SU-DHL-6 (cell line): ENCODE measurements at regions not wholly inside any gene's neighbourhood (a gene's known extent, or its start where the extent isn't known, plus 50 kb on each side); places are given as distances from the start of the nearest gene placed in this dataset.

ENCODE experiments used
- H2AFZ ChIP-seq: fragments of 200-600 bp; sonication (generic); 2 replicates; pipeline ENCODE4 v1.6.1; 2014; ENCODE audit warnings: low read depth, mild to moderate bottlenecking, moderate library complexity, mixed read lengths, antibody characterized with exemption, low read length; ENCODE audit not compliant: severe bottlenecking
- H3F3A ChIP-seq: fragments of 200-600 bp; shearing (Covaris generic); 2 replicates; pipeline ENCODE4 v1.6.0; 2016; ENCODE audit warnings: antibody characterized with exemption, mild to moderate bottlenecking; ENCODE audit not compliant: insufficient read depth
- H3K27ac ChIP-seq: fragments of 200-600 bp; sonication (generic); 2 replicates; pipeline ENCODE4 v1.5.1; 2016; ENCODE audit warnings: low read depth, mild to moderate bottlenecking, low read length, moderate library complexity, mixed read lengths
- H3K27me3 ChIP-seq: fragments of 200-600 bp; sonication (generic), shearing (Covaris generic); 2 replicates; pipeline ENCODE4 v1.6.0; 2014; ENCODE audit warnings: mild to moderate bottlenecking, low read length
- H3K36me3 ChIP-seq: fragments of 200-600 bp; sonication (generic); 2 replicates; pipeline ENCODE4 v1.6.1; 2014; ENCODE audit warnings: mild to moderate bottlenecking, low read length, mixed read lengths
- H3K4me2 ChIP-seq: fragments of 300-600, 200-600 bp; shearing (Covaris generic), sonication (generic); 2 replicates; pipeline ENCODE4 v1.6.0; 2014; ENCODE audit warnings: low read length, low read depth, mild to moderate bottlenecking; ENCODE audit not compliant: poor library complexity, severe bottlenecking
- H3K4me3 ChIP-seq: fragments of 200-600 bp; sonication (generic); 2 replicates; pipeline ENCODE4 v1.5.1; 2014; ENCODE audit warnings: antibody characterized with exemption, low read length, mild to moderate bottlenecking, mixed read lengths; ENCODE audit not compliant: insufficient read depth, poor library complexity, severe bottlenecking
- H3K79me2 ChIP-seq: fragments of 200-600 bp; sonication (generic); 2 replicates; pipeline ENCODE4 v1.6.1; 2014; ENCODE audit warnings: mild to moderate bottlenecking, low read length, moderate library complexity; ENCODE audit not compliant: insufficient read depth
- H3K9ac ChIP-seq: fragments of 200-600 bp; sonication (generic); 2 replicates; pipeline ENCODE4 v1.7.0; 2014; ENCODE audit warnings: mild to moderate bottlenecking, low read length
- H3K9me2 ChIP-seq: fragments of 200-600 bp; sonication (generic); replicated peaks from 2 replicates; pipeline ENCODE4 v1.6.1; 2014; ENCODE audit warnings: low read length; ENCODE audit not compliant: insufficient read depth
- H3K9me3 ChIP-seq: fragments of 200-600 bp; sonication (generic); 2 replicates; pipeline ENCODE4 v1.6.1; 2014; ENCODE audit warnings: low read length, mixed read lengths; ENCODE audit not compliant: insufficient read depth
- H4K20me1 ChIP-seq: fragments of 200-600 bp; sonication (generic); 2 replicates; pipeline ENCODE4 v1.6.1; 2014; ENCODE audit warnings: low read depth, mild to moderate bottlenecking, antibody characterized with exemption, low read length, moderate library complexity, mixed read lengths
- CTCF ChIP-seq: fragments of 200-600 bp; sonication (generic); IDR thresholded peaks from one replicate; pipeline ENCODE4 v1.5.1; 2017; ENCODE audit warnings: antibody characterized with exemption, mild to moderate bottlenecking, low read length, moderate library complexity; ENCODE audit not compliant: insufficient read depth, poor library complexity, severe bottlenecking
- EZH2phosphoT487 ChIP-seq: fragments of 200-600 bp; sonication (generic), shearing (Covaris generic); conservative IDR thresholded peaks from 2 replicates; pipeline ENCODE4 v1.6.1; 2018; ENCODE audit warnings: mild to moderate bottlenecking, antibody characterized with exemption, low read length, moderate library complexity, mixed read lengths

GRCh38 chr1:228853637-228854036, 118.4 kb downstream of the RHOU start:
- H3K9me3 ChIP-seq = no peaks in the 10 kb centered on the region
- H3F3A ChIP-seq = no peaks in the 10 kb centered on the region
- no peaks in the 10 kb centered on the region for H4K20me1 ChIP-seq
- no peaks in the 10 kb centered on the region for H3K79me2 ChIP-seq
- TF ChIP-seq CTCF (no peak), EZH2phosphoT487 (no peak)
- no peak overlapping the region for H3K9ac ChIP-seq
- H2AFZ ChIP-seq = no peak overlapping the region
- H3K27ac ChIP-seq = no peak overlapping the region
- no peaks in the 10 kb centered on the region for H3K36me3 ChIP-seq
- no peaks in the 10 kb centered on the region for H3K9me2 ChIP-seq
- no peak overlapping the region for H3K4me2 ChIP-seq
- H3K27me3 ChIP-seq = no peaks in the 10 kb centered on the region
- H3K4me3 ChIP-seq = no peak overlapping the region

- H3K9ac ChIP-seq = no peak overlapping the region
- no peak overlapping the region for H3K4me2 ChIP-seq
- H3K9me3 ChIP-seq = no peaks in the 10 kb centered on the region
- H3K27ac ChIP-seq = no peak overlapping the region
- H2AFZ ChIP-seq = no peak overlapping the region
- no peaks in the 10 kb centered on the region for H3F3A ChIP-seq
- H3K36me3 ChIP-seq = no peaks in the 10 kb centered on the region
- H4K20me1 ChIP-seq = no peaks in the 10 kb centered on the region
- H3K4me3 ChIP-seq = no peak overlapping the region
- H3K9me2 ChIP-seq = no peaks in the 10 kb centered on the region
- no peaks in the 10 kb centered on the region for H3K27me3 ChIP-seq
- TF ChIP-seq EZH2phosphoT487 = no peak
- TF ChIP-seq CTCF = no peak
- H3K79me2 ChIP-seq = no peaks in the 10 kb centered on the region
Measured at GRCh38 chr1:228854907-228855306, 119.6 kb downstream of the RHOU start.

- Histone ChIP-seq H3K9me3 (no peaks in the 10 kb centered on the region), H3K27me3 (no peaks in the 10 kb centered on the region), H3K9ac (no peak overlapping the region), H3F3A (no peaks in the 10 kb centered on the region), H3K4me2 (no peak overlapping the region), H3K79me2 (no peaks in the 10 kb centered on the region), H3K4me3 (no peak overlapping the region), H2AFZ (no peak overlapping the region), H3K27ac (no peak overlapping the region), H4K20me1 (no peaks in the 10 kb centered on the region), H3K9me2 (no peaks in the 10 kb centered on the region), H3K36me3 (no peaks in the 10 kb centered on the region)
- no peak for TF ChIP-seq CTCF
- no peak for TF ChIP-seq EZH2phosphoT487
Measured at GRCh38 chr1:228857611-228858010, 122.3 kb downstream of the RHOU start.
